ENCODE measurements at regions not wholly inside any gene's neighbourhood (a gene's known extent, or its start where the extent isn't known, plus 50 kb on each side); places are given as distances from the start of the nearest gene placed in this dataset.
"Not testable (repeated sequence)": the region's sequence is repeated elsewhere in the genome, so short reads cannot be mapped to it uniquely, and the experiment has no call there.

DNA sequence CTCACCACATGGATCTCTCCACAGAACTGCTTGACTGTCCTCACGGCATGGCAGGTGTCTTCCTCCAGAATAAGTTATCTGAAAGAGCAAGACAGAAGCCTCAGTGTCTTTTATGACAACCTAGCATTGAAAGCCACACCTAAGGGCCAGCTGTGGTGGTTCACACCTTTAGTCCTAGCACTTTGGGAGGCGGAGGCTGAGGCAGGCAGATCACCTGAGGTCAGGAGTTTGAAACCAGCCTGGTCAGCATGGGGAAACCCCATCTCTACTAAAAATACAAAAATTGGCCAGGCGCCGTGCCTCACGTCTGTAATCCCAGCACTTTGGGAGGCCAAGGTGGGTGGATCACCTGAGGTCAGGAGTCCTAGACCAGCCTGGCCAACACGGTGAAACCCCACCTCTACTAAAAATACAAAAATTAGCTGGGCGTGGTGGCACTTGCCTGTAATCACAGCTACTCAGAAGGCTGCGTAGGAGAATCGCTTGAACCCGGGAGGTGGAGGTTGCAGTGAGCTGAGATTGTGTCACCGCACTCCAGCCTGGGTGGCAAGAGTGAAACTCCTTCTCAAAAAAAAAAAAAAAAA, 180.6 kb upstream of the HAAO start:
- TF ChIP-seq, protein P1, sequence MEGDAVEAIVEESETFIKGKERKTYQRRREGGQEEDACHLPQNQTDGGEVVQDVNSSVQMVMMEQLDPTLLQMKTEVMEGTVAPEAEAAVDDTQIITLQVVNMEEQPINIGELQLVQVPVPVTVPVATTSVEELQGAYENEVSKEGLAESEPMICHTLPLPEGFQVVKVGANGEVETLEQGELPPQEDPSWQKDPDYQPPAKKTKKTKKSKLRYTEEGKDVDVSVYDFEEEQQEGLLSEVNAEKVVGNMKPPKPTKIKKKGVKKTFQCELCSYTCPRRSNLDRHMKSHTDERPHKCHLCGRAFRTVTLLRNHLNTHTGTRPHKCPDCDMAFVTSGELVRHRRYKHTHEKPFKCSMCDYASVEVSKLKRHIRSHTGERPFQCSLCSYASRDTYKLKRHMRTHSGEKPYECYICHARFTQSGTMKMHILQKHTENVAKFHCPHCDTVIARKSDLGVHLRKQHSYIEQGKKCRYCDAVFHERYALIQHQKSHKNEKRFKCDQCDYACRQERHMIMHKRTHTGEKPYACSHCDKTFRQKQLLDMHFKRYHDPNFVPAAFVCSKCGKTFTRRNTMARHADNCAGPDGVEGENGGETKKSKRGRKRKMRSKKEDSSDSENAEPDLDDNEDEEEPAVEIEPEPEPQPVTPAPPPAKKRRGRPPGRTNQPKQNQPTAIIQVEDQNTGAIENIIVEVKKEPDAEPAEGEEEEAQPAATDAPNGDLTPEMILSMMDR (IDR thresholded peaks at IDR 0.05), result not testable (repeated sequence)
- TF ChIP-seq EP300 (IDR thresholded peaks at IDR 0.05), result not testable (repeated sequence)

Data from tibial nerve (tissue), 4 donors.